Endodermal cell (in vitro differentiated cells): ENCODE measurements at regions not wholly inside any gene's neighbourhood (a gene's known extent, or its start where the extent isn't known, plus 50 kb on each side); places are given as distances from the start of the nearest gene placed in this dataset.

Source experiments
- DNase-seq: peaks from one replicate; pipeline ENCODE4 v3.0.0-alpha.2; 2017
- H3K27ac ChIP-seq: 2 replicates; pipeline ENCODE4 v1.5.1; 2013; ENCODE audit warnings: mild to moderate bottlenecking, low read depth, low read length, moderate library complexity
- H3K27me3 ChIP-seq: 2 replicates; pipeline ENCODE4 v1.6.1; 2013; ENCODE audit warnings: mild to moderate bottlenecking, low read length, moderate library complexity; ENCODE audit not compliant: insufficient read depth, control insufficient read depth, poor library complexity, severe bottlenecking
- H3K36me3 ChIP-seq: 2 replicates; pipeline ENCODE4 v1.7.0; 2013; ENCODE audit warnings: mild to moderate bottlenecking, low read length, moderate library complexity; ENCODE audit not compliant: control insufficient read depth, insufficient read depth
- H3K4me1 ChIP-seq: one replicate; pipeline ENCODE4 v1.7.0; 2013; ENCODE audit warnings: low read length; ENCODE audit not compliant: control insufficient read depth, insufficient read depth
- H3K4me3 ChIP-seq: 2 replicates; pipeline ENCODE4 v1.5.1; 2013; ENCODE audit warnings: mild to moderate bottlenecking, low read length, moderate library complexity
- H3K9ac ChIP-seq: 2 replicates; pipeline ENCODE4 v1.6.1; 2013; ENCODE audit warnings: mild to moderate bottlenecking, low read length, moderate library complexity; ENCODE audit not compliant: poor library complexity, severe bottlenecking; ENCODE audit errors: extremely low read depth
- H3K9me3 ChIP-seq: 2 replicates; pipeline ENCODE4 v1.6.1; 2013; ENCODE audit warnings: mild to moderate bottlenecking, low read length, moderate library complexity; ENCODE audit not compliant: control insufficient read depth
- H3K27ac Mint-ChIP-seq: 2 replicates; pipeline ENCODE4 v1.8.0; 2020; ENCODE audit warnings: mixed read lengths
- H3K27me3 Mint-ChIP-seq: 2 replicates; pipeline ENCODE4 v1.8.0; 2021; ENCODE audit warnings: mild to moderate bottlenecking, mixed read lengths; ENCODE audit not compliant: insufficient read depth
- H3K36me3 Mint-ChIP-seq: 2 replicates; pipeline ENCODE4 v1.8.0; 2020; ENCODE audit warnings: low read depth, mixed read lengths
- H3K4me1 Mint-ChIP-seq: 2 replicates; pipeline ENCODE4 v1.8.0; 2020; ENCODE audit warnings: mixed read lengths
- H3K4me3 Mint-ChIP-seq: 2 replicates; pipeline ENCODE4 v1.8.0; 2020; ENCODE audit warnings: mild to moderate bottlenecking, moderate library complexity, mixed read lengths
- H3K9me3 Mint-ChIP-seq: 2 replicates; pipeline ENCODE4 v1.8.0; 2020; ENCODE audit warnings: mild to moderate bottlenecking, mixed read lengths
- CTCF ChIP-seq: fragments of 200-600 bp; sonication (generic); conservative IDR thresholded peaks from 2 replicates; pipeline ENCODE4 v1.5.0; 2021; ENCODE audit warnings: antibody characterized with exemption, mild to moderate bottlenecking
- WGBS, 2 experiments: methylation state at CpG; one replicate each; pipeline versions ENCODE4 v1.1.5 to v1.1.7; 2013; ENCODE audit warnings: missing lambda C conversion rate in 2 of 2, mixed read lengths in 1 of 2; ENCODE audit not compliant: insufficient coverage in 1 of 2, insufficient read length in 1 of 2; 5-methylcytosine and 5-hydroxymethylcytosine counted together

GRCh38 chr18:68177807-68178702, 536.9 kb downstream of the TMX3 start:
- H3K4me3 Mint-ChIP-seq: no peak overlapping the region
- no peaks in the 10 kb centered on the region for H3K9me3 Mint-ChIP-seq
- no peaks in the 10 kb centered on the region for H3K36me3 Mint-ChIP-seq
- H3K4me1 Mint-ChIP-seq: no peaks in the 10 kb centered on the region
- DNase-seq: no peak
- H3K27ac ChIP-seq: no peak overlapping the region
- no peaks in the 10 kb centered on the region for H3K27me3 Mint-ChIP-seq
- WGBS, 2 experiments: 90 to 100% methylated on average over 4 to 6 of the region's 6 CpGs
- H3K27ac Mint-ChIP-seq: no peak overlapping the region
- no peaks in the 10 kb centered on the region for H3K4me1 ChIP-seq
- TF ChIP-seq CTCF: no peak
- H3K4me3 ChIP-seq: no peak overlapping the region
- H3K9me3 ChIP-seq: no peaks in the 10 kb centered on the region
- H3K9ac ChIP-seq: no peak overlapping the region
- no peaks in the 10 kb centered on the region for H3K27me3 ChIP-seq
- H3K36me3 ChIP-seq: no peaks in the 10 kb centered on the region

GRCh38 chr18:68176901-68177300, 538.0 kb downstream of the TMX3 start:
- Mint-ChIP-seq H3K4me1 (peaks cover 1% of the 10 kb centered on the region), H3K27me3 (no peaks in the 10 kb centered on the region), H3K27ac (no peak overlapping the region), H3K9me3 (no peaks in the 10 kb centered on the region), H3K36me3 (no peaks in the 10 kb centered on the region), H3K4me3 (no peak overlapping the region)
- Histone ChIP-seq H3K9me3 (no peaks in the 10 kb centered on the region), H3K27me3 (no peaks in the 10 kb centered on the region), H3K4me1 (no peaks in the 10 kb centered on the region), H3K4me3 (no peak overlapping the region), H3K36me3 (no peaks in the 10 kb centered on the region), H3K9ac (no peak overlapping the region), H3K27ac (no peak overlapping the region)
- TF ChIP-seq CTCF: no peak
- DNase-seq: no peak

GRCh38 chr18:68172842-68173549, 541.9 kb downstream of the TMX3 start:
- Histone ChIP-seq H3K4me1 (no peaks in the 10 kb centered on the region), H3K9ac (no peak overlapping the region), H3K27me3 (no peaks in the 10 kb centered on the region), H3K27ac (no peak overlapping the region), H3K36me3 (no peaks in the 10 kb centered on the region), H3K9me3 (no peaks in the 10 kb centered on the region), H3K4me3 (no peak overlapping the region)
- Mint-ChIP-seq H3K36me3 (no peaks in the 10 kb centered on the region), H3K4me1 (peaks cover 1% of the 10 kb centered on the region), H3K4me3 (no peak overlapping the region), H3K27ac (no peak overlapping the region), H3K27me3 (no peaks in the 10 kb centered on the region), H3K9me3 (peaks cover 2% of the 10 kb centered on the region)
- 74 to 84% methylated on average over 5 to 17 of the region's 17 CpGs for WGBS, 2 experiments
- peak; percentile 82 for DNase-seq
- peak; percentile 70 for TF ChIP-seq CTCF
